Stomach (tissue), 4 donors: ENCODE measurements at regions not wholly inside any gene's neighbourhood (a gene's known extent, or its start where the extent isn't known, plus 50 kb on each side); places are given as distances from the start of the nearest gene placed in this dataset.

Experiments used
- CTCF ChIP-seq, 7 experiments: fragments of 450-650 bp in 4 of 7; fragments of 200-600 bp in 3 of 7; sonication (generic) in 3 of 7; IDR thresholded peaks; one replicate each; pipeline ENCODE4 v1.5.1; 2016 to 2019; ENCODE audit warnings: antibody characterized with exemption in 7 of 7, control low read depth in 2 of 7, mild to moderate bottlenecking in 1 of 7
- EP300 ChIP-seq: sonication (generic); formaldehyde crosslinking; IDR thresholded peaks from one replicate; pipeline ENCODE4 v1.6.1; 2017; ENCODE audit warnings: antibody characterized with exemption

- no peak for TF ChIP-seq CTCF (IDR thresholded peaks at IDR 0.05)
- no peak for TF ChIP-seq EP300
Measured at GRCh38 chr1:195278644-195279043, 1329.6 kb downstream of the KCNT2 start.
